ENCODE measurements at regions not wholly inside any gene's neighbourhood (a gene's known extent, or its start where the extent isn't known, plus 50 kb on each side); places are given as distances from the start of the nearest gene placed in this dataset.

GRCh38 chr13:53101883-53102282 lies 73.3 kb downstream of the OLFM4 start:
- TF ChIP-seq CTCF (IDR thresholded peaks at IDR 0.05) (no peak), POLR2A (IDR thresholded peaks at IDR 0.05) (no peak)
- no peak for DNase-seq (ENCODE audit: low spot score in 2 of 2)
- 91 to 94% methylated on average over 2 of the region's 2 CpGs for WGBS, 2 donors
- intact Hi-C loops (cut with DNase I; ENCODE audit: low total_unique reads): no loop called here
- H3K4me3 ChIP-seq (ENCODE audit: low read depth, poor library complexity, severe bottlenecking): no peak overlapping the region

GRCh38 chr13:53104136-53104535 lies 75.5 kb downstream of the OLFM4 start:
- intact Hi-C loops (cut with DNase I; ENCODE audit: low total_unique reads): no loop called here
- TF ChIP-seq POLR2A (IDR thresholded peaks at IDR 0.05): no peak
- no peak for TF ChIP-seq CTCF (IDR thresholded peaks at IDR 0.05)
- no peak overlapping the region for H3K4me3 ChIP-seq (ENCODE audit: low read depth, poor library complexity, severe bottlenecking)
- WGBS, 2 donors: 38 to 47% methylated on average over 2 of the region's 2 CpGs
- DNase-seq (ENCODE audit: low spot score in 2 of 2): no peak

- DNase-seq (ENCODE audit: low spot score in 2 of 2): no peak
- WGBS, 2 donors: 84 to 93% methylated on average over 3 of the region's 3 CpGs
- intact Hi-C loops (cut with DNase I; ENCODE audit: low total_unique reads): loop anchor here (5.0 kb wide), 1 partner anchor 698 kb away; the partner anchor contains the start of gene THSD1
- no peak overlapping the region for H3K4me3 ChIP-seq (ENCODE audit: low read depth, poor library complexity, severe bottlenecking)
- TF ChIP-seq POLR2A (IDR thresholded peaks at IDR 0.05) (no peak), CTCF (IDR thresholded peaks at IDR 0.05) (no peak)
Observed at GRCh38 chr13:53105477-53105876, 76.9 kb downstream of the OLFM4 start.

- WGBS, 2 donors: 63 to 75% methylated on average over 3 of the region's 3 CpGs
- no peak for TF ChIP-seq CTCF (IDR thresholded peaks at IDR 0.05)
- TF ChIP-seq POLR2A (IDR thresholded peaks at IDR 0.05): no peak
- no peak for DNase-seq (ENCODE audit: low spot score in 2 of 2)
- intact Hi-C loops (cut with DNase I; ENCODE audit: low total_unique reads): loop anchor here (5.0 kb wide), 1 partner anchor 699 kb away; the partner anchor contains the start of gene THSD1
- no peak overlapping the region for H3K4me3 ChIP-seq (ENCODE audit: low read depth, poor library complexity, severe bottlenecking)
Observed at GRCh38 chr13:53105890-53106289, 77.3 kb downstream of the OLFM4 start.

GRCh38 chr13:53110181-53110580 lies 81.6 kb downstream of the OLFM4 start:
- intact Hi-C loops (cut with DNase I; ENCODE audit: low total_unique reads): no loop called here
- TF ChIP-seq CTCF (IDR thresholded peaks at IDR 0.05) (no peak), POLR2A (IDR thresholded peaks at IDR 0.05) (no peak)
- WGBS, 2 donors: 38 to 40% methylated on average over 2 of the region's 2 CpGs

GRCh38 chr13:53110614-53111013 lies 82.0 kb downstream of the OLFM4 start:
- intact Hi-C loops (cut with DNase I; ENCODE audit: low total_unique reads): no loop called here
- TF ChIP-seq CTCF (IDR thresholded peaks at IDR 0.05): no peak
- no peak overlapping the region for H3K4me3 ChIP-seq (ENCODE audit: low read depth, poor library complexity, severe bottlenecking)
- no peak for DNase-seq (ENCODE audit: low spot score in 2 of 2)
- 46 to 51% methylated on average over 4 of the region's 4 CpGs for WGBS, 2 donors

More at GRCh38 chr13:53110181-53110580, 81.6 kb downstream of the OLFM4 start:
- no peak for DNase-seq (ENCODE audit: low spot score in 2 of 2)
- H3K4me3 ChIP-seq (ENCODE audit: low read depth, poor library complexity, severe bottlenecking): no peak overlapping the region
